H1 (cell line): ENCODE measurements at regions not wholly inside any gene's neighbourhood (a gene's known extent, or its start where the extent isn't known, plus 50 kb on each side); places are given as distances from the start of the nearest gene placed in this dataset.

Experiments
- CTCF ChIA-PET: fragments of 300-600 bp; sonication (Branson Sonifier 250); formaldehyde crosslinking; loops from one replicate; lab custom pipeline; 2021; ENCODE audit not compliant: partially characterized antibody; lab: Charles Lee
- POLR2A ChIA-PET: fragments of 300-600 bp; sonication (Branson Sonifier 250); formaldehyde crosslinking; loops from one replicate; lab custom pipeline; 2021; ENCODE audit warnings: inconsistent platforms; ENCODE audit not compliant: partially characterized antibody; lab: Charles Lee
- DNase-seq, 2 experiments: peaks; one replicate each; pipeline versions ENCODE4 v3.0.0 to v3.0.0-alpha.2; 2010 to 2022; ENCODE audit warnings: low spot score in 2 of 2, low read depth in 1 of 2, mixed read lengths in 1 of 2
- FAIRE-seq: peaks from 2 replicates; lab custom pipeline; 2011; peaks lifted over from hg19 to GRCh38; lab: Jason Lieb, UNC
- H2AFZ ChIP-seq: 2 replicates; pipeline ENCODE4 v1.8.1; 2012; ENCODE audit warnings: low read length, inconsistent platforms
- H2AK5ac ChIP-seq: 2 replicates; pipeline ENCODE4 v1.6.1; 2013; ENCODE audit warnings: low read depth, low read length
- H2BK120ac ChIP-seq: replicated peaks from 2 replicates; pipeline ENCODE3; 2013; ENCODE audit warnings: low read depth, low read length, inconsistent platforms
- H2BK12ac ChIP-seq: 2 replicates; pipeline ENCODE4 v1.6.1; 2013; ENCODE audit warnings: low read depth, low read length
- H2BK15ac ChIP-seq: 2 replicates; pipeline ENCODE4 v1.6.1; 2013; ENCODE audit warnings: low read length
- H2BK20ac ChIP-seq: 2 replicates; pipeline ENCODE4 v1.6.1; 2013; ENCODE audit warnings: low read length
- H2BK5ac ChIP-seq: 2 replicates; pipeline ENCODE4 v1.6.1; 2013; ENCODE audit warnings: low read depth, low read length
- H3K14ac ChIP-seq: 2 replicates; pipeline ENCODE4 v1.6.1; 2013; ENCODE audit warnings: inconsistent platforms; ENCODE audit not compliant: insufficient read length
- H3K18ac ChIP-seq: 2 replicates; pipeline ENCODE4 v1.6.1; 2013; ENCODE audit warnings: low read length; ENCODE audit errors: extremely low read depth
- H3K23ac ChIP-seq: 2 replicates; pipeline ENCODE4 v1.6.1; 2013; ENCODE audit warnings: inconsistent platforms; ENCODE audit not compliant: insufficient read length
- H3K23me2 ChIP-seq: 2 replicates; pipeline ENCODE4 v1.6.1; 2013; ENCODE audit warnings: low read depth, low read length
- H3K27ac ChIP-seq: 2 replicates; pipeline ENCODE4 v1.6.1; 2011; ENCODE audit warnings: low read depth, low read length, inconsistent platforms
- H3K27me3 ChIP-seq, 4 experiments: replicated peaks in 1 of 4; 1 replicate in 1 of 4; 2 replicates in 3 of 4; pipeline versions ENCODE4 v1.6.1 to v1.8.1; 2011 to 2013; ENCODE audit warnings: low read length in 3 of 4, mild to moderate bottlenecking in 3 of 4, inconsistent platforms in 2 of 4, mixed read lengths in 2 of 4, moderate library complexity in 1 of 4; ENCODE audit not compliant: control insufficient read depth in 3 of 4, insufficient read depth in 3 of 4; ENCODE audit errors: extremely low read depth in 1 of 4
- H3K36me3 ChIP-seq, 4 experiments: 2 replicates each; pipeline versions ENCODE4 v1.6.1 to v1.8.1; 2011 to 2013; ENCODE audit warnings: mild to moderate bottlenecking in 4 of 4, low read length in 3 of 4, moderate library complexity in 2 of 4, control low read depth in 1 of 4, inconsistent platforms in 1 of 4; ENCODE audit not compliant: insufficient read depth in 4 of 4, control insufficient read depth in 2 of 4
- H3K4ac ChIP-seq: replicated peaks from 2 replicates; pipeline ENCODE3; 2013; ENCODE audit warnings: low read length, low read depth, mixed read lengths, inconsistent platforms; ENCODE audit not compliant: insufficient read length
- H3K4me1 ChIP-seq, 4 experiments: replicated peaks in 1 of 4; 1 replicate in 1 of 4; 2 replicates in 3 of 4; pipeline versions ENCODE4 v1.6.1 to v1.8.1; 2011 to 2013; ENCODE audit warnings: low read length in 3 of 4, inconsistent platforms in 2 of 4, mixed read lengths in 1 of 4; ENCODE audit not compliant: insufficient read depth in 4 of 4, control insufficient read depth in 3 of 4
- H3K4me2 ChIP-seq, 2 experiments: 2 replicates each; pipeline versions ENCODE4 v1.6.1 to v1.8.1; 2011 to 2013; ENCODE audit warnings: low read depth in 2 of 2, low read length in 2 of 2, control low read depth in 1 of 2, inconsistent platforms in 1 of 2, mild to moderate bottlenecking in 1 of 2; ENCODE audit not compliant: insufficient read depth in 1 of 2
- H3K4me3 ChIP-seq, 4 experiments: fragments of 200-600, 300-600 bp in 1 of 4; sonication (generic), shearing (Covaris generic), sonication (Bioruptor Twin) in 1 of 4; 2 replicates each; pipeline versions ENCODE4 v1.5.1 to v1.8.1; 2011 to 2016; ENCODE audit warnings: low read length in 4 of 4, low read depth in 3 of 4, control low read depth in 2 of 4, inconsistent platforms in 2 of 4, mild to moderate bottlenecking in 2 of 4, mixed read lengths in 1 of 4, moderate library complexity in 1 of 4; ENCODE audit not compliant: insufficient read depth in 2 of 4; ENCODE audit errors: extremely low read depth in 1 of 4
- H3K56ac ChIP-seq: replicated peaks from 2 replicates; pipeline ENCODE3; 2013; ENCODE audit warnings: low read depth, mild to moderate bottlenecking, mixed read lengths, low read length, inconsistent platforms; ENCODE audit not compliant: insufficient read length
- H3K79me1 ChIP-seq: 2 replicates; pipeline ENCODE4 v1.6.1; 2013; ENCODE audit warnings: low read depth, low read length, control low read depth
- H3K79me2 ChIP-seq, 2 experiments: 2 replicates each; pipeline versions ENCODE4 v1.6.1 to v1.8.1; 2012 to 2013; ENCODE audit warnings: low read length in 2 of 2, mild to moderate bottlenecking in 2 of 2, inconsistent platforms in 1 of 2; ENCODE audit not compliant: insufficient read depth in 2 of 2, control insufficient read depth in 1 of 2
- H3K9ac ChIP-seq, 4 experiments: replicated peaks in 1 of 4; 1 replicate in 1 of 4; 2 replicates in 3 of 4; pipeline versions ENCODE4 v1.6.1 to v1.8.1; 2011 to 2013; ENCODE audit warnings: low read depth in 3 of 4, low read length in 3 of 4, control low read depth in 2 of 4, mild to moderate bottlenecking in 2 of 4, moderate library complexity in 2 of 4, inconsistent platforms in 1 of 4; ENCODE audit errors: extremely low read depth in 1 of 4
- H3K9me3 ChIP-seq, 2 experiments: 2 replicates each; pipeline versions ENCODE4 v1.6.1 to v1.8.1; 2012 to 2013; ENCODE audit warnings: mild to moderate bottlenecking in 2 of 2, moderate library complexity in 2 of 2, control low read depth in 1 of 2, inconsistent platforms in 1 of 2, low read depth in 1 of 2, low read length in 1 of 2, mixed read lengths in 1 of 2; ENCODE audit not compliant: insufficient read depth in 2 of 2
- H4K20me1 ChIP-seq, 2 experiments: replicated peaks in 1 of 2; 2 replicates each; pipeline versions ENCODE3 to v1.8.1; 2011 to 2013; ENCODE audit warnings: inconsistent platforms in 2 of 2, low read length in 2 of 2, mild to moderate bottlenecking in 1 of 2; ENCODE audit not compliant: insufficient read depth in 2 of 2, control insufficient read depth in 1 of 2
- H4K5ac ChIP-seq: 2 replicates; pipeline ENCODE4 v1.6.1; 2013; ENCODE audit warnings: low read length, low read depth, mixed read lengths, inconsistent platforms; ENCODE audit not compliant: insufficient read length
- H4K8ac ChIP-seq: 2 replicates; pipeline ENCODE4 v1.8.0; 2013; ENCODE audit warnings: mild to moderate bottlenecking, moderate library complexity, low read length, inconsistent platforms; ENCODE audit not compliant: insufficient read depth; ENCODE audit errors: extremely low read depth
- H4K91ac ChIP-seq: replicated peaks from 2 replicates; pipeline ENCODE3; 2013; ENCODE audit warnings: low read length, mixed read lengths, inconsistent platforms; ENCODE audit not compliant: insufficient read length
- CBX5 ChIP-seq: fragments of 300-800, 300-1000 bp; sonication (generic); IDR thresholded peaks from 2 replicates; pipeline ENCODE4 v1.7.1; 2016; ENCODE audit warnings: antibody characterized with exemption, low read length, low read depth
- CHD1 ChIP-seq: IDR thresholded peaks from 2 replicates; pipeline ENCODE4 v1.6.1; 2012; ENCODE audit warnings: low read depth, low read length, improper control_type of control experiment
- GABPA ChIP-seq: IDR thresholded peaks from 2 replicates; pipeline ENCODE4 v1.6.1; 2011; ENCODE audit warnings: mild to moderate bottlenecking, low read length, moderate library complexity, borderline replicate concordance; ENCODE audit not compliant: insufficient read depth
- KDM1A ChIP-seq: fragments of 200-600, 300-600 bp; sonication (generic); IDR thresholded peaks from 2 replicates; pipeline ENCODE4 v1.7.1; 2016; ENCODE audit warnings: mild to moderate bottlenecking, low read length, borderline replicate concordance
- MAFK ChIP-seq: IDR thresholded peaks from 2 replicates; pipeline ENCODE4 v1.6.1; 2012; ENCODE audit warnings: low read depth, mild to moderate bottlenecking, improper control_type of control experiment, low read length
- NRF1 ChIP-seq: IDR thresholded peaks from 2 replicates; pipeline ENCODE4 v1.6.1; 2011; ENCODE audit warnings: mild to moderate bottlenecking, low read depth, low read length, improper control_type of control experiment
- PHF8 ChIP-seq: fragments of 200-600 bp; sonication (generic); conservative IDR thresholded peaks from 2 replicates; pipeline ENCODE4 v1.7.1; 2012; ENCODE audit warnings: low read depth, mild to moderate bottlenecking, inconsistent platforms, low read length, moderate library complexity
- RAD21 ChIP-seq, 2 experiments: IDR thresholded peaks in 1 of 2; conservative IDR thresholded peaks in 1 of 2; 2 replicates each; pipeline ENCODE4 v1.6.1; 2011; ENCODE audit warnings: low read depth in 2 of 2, low read length in 2 of 2, improper control_type of control experiment in 1 of 2, inconsistent platforms in 1 of 2, mild to moderate bottlenecking in 1 of 2, moderate library complexity in 1 of 2
- SIRT6 ChIP-seq: IDR thresholded peaks from one replicate; pipeline ENCODE4 v1.7.1; 2012; ENCODE audit warnings: low read length, inconsistent platforms
- SIX5 ChIP-seq: IDR thresholded peaks from 2 replicates; pipeline ENCODE4 v1.6.1; 2011; ENCODE audit warnings: mild to moderate bottlenecking, low read depth, low read length
- TEAD4 ChIP-seq: IDR thresholded peaks from 2 replicates; pipeline ENCODE4 v1.6.1; 2012; ENCODE audit warnings: low read depth, low read length, inconsistent platforms, mixed read lengths
- ZNF274 ChIP-seq: IDR thresholded peaks from 2 replicates; pipeline ENCODE4 v1.7.0; 2012; ENCODE audit warnings: low read length, borderline replicate concordance; ENCODE audit errors: extremely low read depth
- WGBS, 2 experiments: shearing (Covaris generic) in 1 of 2; methylation state at CpG; one replicate each; pipeline versions ENCODE4 v1.1.6 to v1.1.7; 2013 to 2015; ENCODE audit warnings: low lambda C conversion rate in 2 of 2, mixed read lengths in 2 of 2, inconsistent platforms in 1 of 2, low coverage in 1 of 2, missing lambda C conversion rate in 1 of 2; ENCODE audit not compliant: insufficient replicate concordance in 2 of 2, insufficient coverage in 1 of 2, insufficient read length in 1 of 2; ENCODE audit errors: extremely low coverage in 1 of 2, missing lambda C conversion rate in 1 of 2; 5-methylcytosine and 5-hydroxymethylcytosine counted together
- TF ChIP-seq, protein P1 (sequence below): IDR thresholded peaks from 2 replicates; pipeline ENCODE4 v1.6.1; 2011; ENCODE audit warnings: low read depth, mild to moderate bottlenecking, low read length; ENCODE audit not compliant: insufficient read depth
- TF ChIP-seq, protein P2 (sequence below): IDR thresholded peaks from 2 replicates; pipeline ENCODE4 v1.6.1; 2012; ENCODE audit warnings: inconsistent platforms

DNA sequence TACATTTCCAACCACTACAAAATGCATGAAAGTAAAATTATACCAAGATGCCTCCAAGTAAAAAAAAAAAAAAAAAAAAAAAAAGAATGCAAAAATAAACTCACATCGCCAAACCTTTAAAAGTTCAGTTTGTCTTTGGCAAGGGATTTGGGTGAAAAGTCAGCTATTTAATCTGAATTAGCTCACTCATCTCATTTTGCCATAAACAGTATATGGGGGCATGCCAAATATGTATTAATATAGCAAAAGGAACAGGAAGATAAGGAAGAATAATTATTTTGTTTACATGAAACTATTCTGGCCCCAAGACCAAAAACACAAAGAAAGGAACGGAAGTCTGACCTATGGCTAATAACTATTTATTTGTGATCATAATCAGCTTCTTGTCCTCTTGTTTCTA, 114.7 kb upstream of the SLC6A14 start:
- no peak overlapping the region for H2BK5ac ChIP-seq
- CTCF ChIA-PET = no interaction called here
- H3K27ac ChIP-seq = no peak overlapping the region
- H2AFZ ChIP-seq = no peak overlapping the region
- H2BK120ac ChIP-seq = no peak overlapping the region
- no peak overlapping the region for H3K4me3 ChIP-seq
- no peaks in the 10 kb centered on the region for H3K36me3 ChIP-seq
- no peak overlapping the region for H4K91ac ChIP-seq
- H3K4me1 ChIP-seq = no peaks in the 10 kb centered on the region
- H3K18ac ChIP-seq = no peak overlapping the region
- H3K23me2 ChIP-seq = no peaks in the 10 kb centered on the region
- no peak overlapping the region for H3K14ac ChIP-seq
- H4K5ac ChIP-seq = no peak overlapping the region
- H3K4ac ChIP-seq = no peak overlapping the region
- no peaks in the 10 kb centered on the region for H3K9me3 ChIP-seq
- H3K56ac ChIP-seq = no peak overlapping the region
- no peak overlapping the region for H3K23ac ChIP-seq
- H2BK15ac ChIP-seq = no peak overlapping the region
- POLR2A ChIA-PET = no interaction called here
- no peak overlapping the region for H2BK12ac ChIP-seq
- FAIRE-seq (no peak), DNase-seq (no peak)
- H3K4me2 ChIP-seq = no peak overlapping the region
- no peak overlapping the region for H2BK20ac ChIP-seq
- H3K9ac ChIP-seq = no peak overlapping the region
- H4K8ac ChIP-seq = no peak overlapping the region
- whole genome bisulfite sequencing, 2 experiments = 82% methylated on average over 1 of the region's 2 CpGs; no CpG with 5 or more reads in 1 of the 2 experiments
- H3K79me2 ChIP-seq = no peaks in the 10 kb centered on the region
- no peaks in the 10 kb centered on the region for H3K27me3 ChIP-seq
- H2AK5ac ChIP-seq = no peak overlapping the region
- H3K79me1 ChIP-seq = no peaks in the 10 kb centered on the region
- no peaks in the 10 kb centered on the region for H4K20me1 ChIP-seq
- TF ChIP-seq ZNF274 (no peak), PHF8 (no peak), SIRT6 (no peak), GABPA (no peak), TEAD4 (no peak), MAFK (no peak), NRF1 (no peak), CBX5 (no peak), CHD1 (no peak), RAD21 (IDR thresholded peaks at IDR 0.05 in 1 of 2, conservative IDR thresholded peaks at IDR 0.05 in 1 of 2; ENCODE audit: low read depth in 2 of 2, low read length in 2 of 2) (no peak), SIX5 (no peak), KDM1A (no peak)
- TF ChIP-seq, protein P1, sequence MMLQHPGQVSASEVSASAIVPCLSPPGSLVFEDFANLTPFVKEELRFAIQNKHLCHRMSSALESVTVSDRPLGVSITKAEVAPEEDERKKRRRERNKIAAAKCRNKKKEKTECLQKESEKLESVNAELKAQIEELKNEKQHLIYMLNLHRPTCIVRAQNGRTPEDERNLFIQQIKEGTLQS = no peak
- TF ChIP-seq, protein P2, sequence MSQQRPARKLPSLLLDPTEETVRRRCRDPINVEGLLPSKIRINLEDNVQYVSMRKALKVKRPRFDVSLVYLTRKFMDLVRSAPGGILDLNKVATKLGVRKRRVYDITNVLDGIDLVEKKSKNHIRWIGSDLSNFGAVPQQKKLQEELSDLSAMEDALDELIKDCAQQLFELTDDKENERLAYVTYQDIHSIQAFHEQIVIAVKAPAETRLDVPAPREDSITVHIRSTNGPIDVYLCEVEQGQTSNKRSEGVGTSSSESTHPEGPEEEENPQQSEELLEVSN = no peak
